Colonic mucosa (tissue), 4 donors: ENCODE measurements at regions not wholly inside any gene's neighbourhood (a gene's known extent, or its start where the extent isn't known, plus 50 kb on each side); places are given as distances from the start of the nearest gene placed in this dataset.

Experiments used
- DNase-seq: peaks from one replicate; pipeline ENCODE4 v3.0.0-alpha.2; 2020
- H3K27ac ChIP-seq: fragments of 200-600 bp; one replicate; pipeline ENCODE4 v1.8.0; 2021
- H3K27me3 ChIP-seq: fragments of 200-600 bp; one replicate; pipeline ENCODE4 v1.8.0; 2021
- H3K36me3 ChIP-seq: fragments of 200-600 bp; one replicate; pipeline ENCODE4 v1.8.0; 2021
- H3K4me1 ChIP-seq: fragments of 200-600 bp; one replicate; pipeline ENCODE4 v1.8.0; 2021; ENCODE audit warnings: mild to moderate bottlenecking
- H3K4me3 ChIP-seq: fragments of 200-600 bp; one replicate; pipeline ENCODE4 v1.8.0; 2021
- H3K9ac ChIP-seq, 2 donors: one replicate each; pipeline ENCODE4 v1.7.0; 2013; ENCODE audit warnings: control low read depth in 2 of 2, low read depth in 2 of 2, low read length in 2 of 2
- H3K9me3 ChIP-seq: fragments of 200-600 bp; one replicate; pipeline ENCODE4 v1.8.0; 2021
- intact Hi-C: fragments of 100-400 bp; cut with DNase I; formaldehyde crosslinking; loops from one replicate; pipeline ENCODE4 v1.14.1; 2022
- TF ChIP-seq, protein P1 (sequence below): fragments of 200-600 bp; IDR thresholded peaks from one replicate; pipeline ENCODE4 v1.8.0; 2022; ENCODE audit warnings: antibody characterized with exemption, mild to moderate bottlenecking
- donor health status: healthy.
- donor health status: DM: no; HTN: no; CAD: no.
- donor health status: DM: no; HTN: no; CAD: no.

DNA sequence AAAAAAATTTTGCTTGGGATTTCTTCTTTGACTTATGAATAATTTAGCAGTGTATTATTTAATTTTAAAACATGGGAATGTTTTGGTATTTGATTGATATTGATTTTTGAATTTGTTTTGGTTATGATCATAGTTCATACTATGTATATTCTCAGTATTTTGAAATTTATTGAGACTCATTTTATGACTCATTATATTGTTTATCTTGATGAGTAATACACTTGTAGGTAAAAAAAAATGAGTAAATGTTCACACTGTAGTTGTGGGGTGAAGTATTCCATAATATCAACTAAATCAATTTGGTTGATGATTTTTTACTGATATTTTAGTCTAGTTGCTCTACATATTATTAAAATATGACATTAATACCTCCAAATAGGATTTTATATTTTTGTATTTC, 1142.2 kb downstream of the ADGRL3 start:
- Histone ChIP-seq H3K9ac (no peak overlapping the region), H3K4me1 (no peaks in the 10 kb centered on the region), H3K36me3 (no peaks in the 10 kb centered on the region), H3K27ac (no peak overlapping the region), H3K4me3 (no peak overlapping the region), H3K27me3 (no peaks in the 10 kb centered on the region), H3K9me3 (no peaks in the 10 kb centered on the region)
- no peak for DNase-seq
- TF ChIP-seq, protein P1, sequence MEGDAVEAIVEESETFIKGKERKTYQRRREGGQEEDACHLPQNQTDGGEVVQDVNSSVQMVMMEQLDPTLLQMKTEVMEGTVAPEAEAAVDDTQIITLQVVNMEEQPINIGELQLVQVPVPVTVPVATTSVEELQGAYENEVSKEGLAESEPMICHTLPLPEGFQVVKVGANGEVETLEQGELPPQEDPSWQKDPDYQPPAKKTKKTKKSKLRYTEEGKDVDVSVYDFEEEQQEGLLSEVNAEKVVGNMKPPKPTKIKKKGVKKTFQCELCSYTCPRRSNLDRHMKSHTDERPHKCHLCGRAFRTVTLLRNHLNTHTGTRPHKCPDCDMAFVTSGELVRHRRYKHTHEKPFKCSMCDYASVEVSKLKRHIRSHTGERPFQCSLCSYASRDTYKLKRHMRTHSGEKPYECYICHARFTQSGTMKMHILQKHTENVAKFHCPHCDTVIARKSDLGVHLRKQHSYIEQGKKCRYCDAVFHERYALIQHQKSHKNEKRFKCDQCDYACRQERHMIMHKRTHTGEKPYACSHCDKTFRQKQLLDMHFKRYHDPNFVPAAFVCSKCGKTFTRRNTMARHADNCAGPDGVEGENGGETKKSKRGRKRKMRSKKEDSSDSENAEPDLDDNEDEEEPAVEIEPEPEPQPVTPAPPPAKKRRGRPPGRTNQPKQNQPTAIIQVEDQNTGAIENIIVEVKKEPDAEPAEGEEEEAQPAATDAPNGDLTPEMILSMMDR = no peak
- intact Hi-C loops = no loop called here

DNA sequence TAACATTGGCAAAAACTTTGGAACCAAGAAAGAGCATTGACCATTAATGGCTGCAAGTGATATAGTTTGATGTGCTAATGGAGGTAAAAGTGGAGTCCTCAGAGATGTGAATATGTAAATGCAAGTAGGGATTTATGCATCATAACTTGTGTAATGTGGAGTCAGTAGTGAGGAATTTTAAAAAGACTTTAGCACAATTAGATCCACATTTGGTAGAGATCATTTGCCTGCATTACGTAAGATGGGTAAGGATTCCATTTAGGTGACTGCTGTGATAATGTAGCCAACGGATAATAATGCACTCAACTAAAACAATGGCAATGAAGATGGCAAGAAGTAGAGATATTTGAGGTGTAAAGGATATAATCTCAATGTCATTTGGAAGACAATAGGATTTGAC, 1128.4 kb downstream of the ADGRL3 start:
- Histone ChIP-seq H3K27ac (no peak overlapping the region), H3K27me3 (no peaks in the 10 kb centered on the region), H3K4me3 (no peak overlapping the region), H3K36me3 (no peaks in the 10 kb centered on the region), H3K9me3 (no peaks in the 10 kb centered on the region), H3K4me1 (no peaks in the 10 kb centered on the region), H3K9ac (no peak overlapping the region)
- intact Hi-C loops = no loop called here
- TF ChIP-seq, protein P1 = no peak
- DNase-seq = no peak

DNA sequence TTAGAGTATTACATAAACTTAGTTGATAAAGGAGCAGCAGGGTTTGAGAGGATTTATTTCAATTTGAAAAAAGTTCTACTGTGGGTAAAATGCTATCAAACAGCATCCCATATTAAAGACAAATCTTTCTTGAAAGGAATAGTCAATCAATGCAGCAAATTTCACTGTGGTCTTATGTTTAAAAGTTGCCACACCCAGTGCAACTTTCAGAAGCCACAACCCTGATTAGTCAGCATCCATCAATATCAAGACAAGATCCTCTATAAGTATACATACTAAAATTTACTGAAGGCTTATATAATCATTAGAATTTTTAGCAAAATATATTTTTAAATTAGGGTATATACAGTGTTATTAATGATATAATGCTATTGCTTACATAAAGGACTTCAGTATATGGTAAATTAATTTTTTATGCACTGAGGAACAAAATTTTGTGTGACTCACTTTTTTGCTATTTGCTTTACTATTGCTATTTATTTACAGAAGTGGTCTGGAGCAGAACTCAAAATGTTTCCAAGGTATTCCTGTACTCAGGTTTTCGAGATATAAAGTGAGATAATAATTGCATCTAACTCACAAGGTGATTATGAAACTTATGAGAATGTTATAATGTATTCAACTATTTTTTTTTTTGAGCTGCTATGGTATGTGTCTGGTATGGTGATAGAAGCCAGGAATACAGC, 1127.6 kb downstream of the ADGRL3 start:
- no peaks in the 10 kb centered on the region for H3K4me1 ChIP-seq
- no peaks in the 10 kb centered on the region for H3K9me3 ChIP-seq
- H3K36me3 ChIP-seq = no peaks in the 10 kb centered on the region
- no peak overlapping the region for H3K9ac ChIP-seq
- H3K4me3 ChIP-seq = no peak overlapping the region
- TF ChIP-seq, protein P1 = no peak
- intact Hi-C loops = no loop called here
- H3K27ac ChIP-seq = no peak overlapping the region
- no peaks in the 10 kb centered on the region for H3K27me3 ChIP-seq
- DNase-seq = no peak

DNA sequence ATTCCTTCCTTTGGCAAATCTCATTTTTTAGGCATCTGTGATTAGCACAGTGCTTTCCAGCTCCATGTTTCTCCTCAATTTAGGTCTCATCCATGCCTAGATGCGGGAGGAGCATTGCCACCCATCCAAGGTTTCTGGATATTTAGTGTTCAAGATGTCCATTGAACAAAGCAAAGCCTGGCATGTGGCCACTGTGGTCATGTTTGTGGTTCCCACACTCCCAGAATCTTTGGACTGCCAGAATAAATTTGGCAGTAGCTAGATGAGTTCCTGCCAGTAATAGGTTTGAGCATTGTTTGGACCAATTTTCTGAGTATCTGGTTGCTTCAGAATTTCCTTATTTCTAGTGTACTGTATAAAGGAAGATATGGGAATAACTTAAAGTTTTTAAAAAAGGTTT, 1124.1 kb downstream of the ADGRL3 start:
- Histone ChIP-seq H3K27me3 (no peaks in the 10 kb centered on the region), H3K4me3 (no peak overlapping the region), H3K4me1 (no peaks in the 10 kb centered on the region), H3K36me3 (no peaks in the 10 kb centered on the region), H3K27ac (no peak overlapping the region), H3K9ac (no peak overlapping the region), H3K9me3 (no peaks in the 10 kb centered on the region)
- intact Hi-C loops = no loop called here
- TF ChIP-seq, protein P1 = no peak
- no peak for DNase-seq

DNA sequence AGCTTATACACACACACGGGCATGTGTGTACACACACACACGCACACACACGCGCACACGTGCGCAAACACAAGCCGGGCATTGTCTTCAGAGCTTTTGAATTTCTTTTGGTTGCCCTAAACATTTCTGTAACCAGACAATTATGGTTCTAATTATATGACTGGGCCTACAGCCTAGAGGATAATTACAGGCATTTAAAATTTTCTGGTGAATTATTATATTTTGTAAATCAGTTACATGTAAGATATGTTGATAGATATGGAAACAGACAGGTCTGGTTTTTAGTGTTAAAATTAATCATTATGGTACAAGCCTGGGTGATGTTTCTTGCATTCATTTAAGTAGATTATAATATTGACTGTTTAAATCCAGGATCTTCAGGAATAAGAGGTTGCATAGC, 1120.5 kb downstream of the ADGRL3 start:
- Histone ChIP-seq H3K36me3 (no peaks in the 10 kb centered on the region), H3K27me3 (no peaks in the 10 kb centered on the region), H3K4me1 (no peaks in the 10 kb centered on the region), H3K9me3 (no peaks in the 10 kb centered on the region), H3K4me3 (no peak overlapping the region), H3K27ac (no peak overlapping the region), H3K9ac (no peak overlapping the region)
- intact Hi-C loops = no loop called here
- TF ChIP-seq, protein P1 = no peak
- DNase-seq = no peak
